ENCODE measurements at regions not wholly inside any gene's neighbourhood (a gene's known extent, or its start where the extent isn't known, plus 50 kb on each side); places are given as distances from the start of the nearest gene placed in this dataset.

- TF ChIP-seq SPI1 (IDR thresholded peaks at IDR 0.05; ENCODE audit: borderline replicate concordance, low read depth): no peak
- no peak for TF ChIP-seq POLR2AphosphoS5 (IDR thresholded peaks at IDR 0.05; ENCODE audit: low read depth)
- no peak for TF ChIP-seq REST (IDR thresholded peaks at IDR 0.05; ENCODE audit: insufficient replicate concordance, low read depth)
- no peak for TF ChIP-seq GABPA (IDR thresholded peaks at IDR 0.05; ENCODE audit: low read depth)
- TF ChIP-seq CTCF (IDR thresholded peaks at IDR 0.05; ENCODE audit: insufficient read depth, low read length): no peak
These were observed 69.5 kb upstream of the SLC24A4 start for GRCh38 chr14:92253381-92253894.

GRCh38 chr14:92254786-92255185 lies 68.2 kb upstream of the SLC24A4 start:
- DNase-seq (ENCODE audit: low read depth in 1 of 2, low spot score in 1 of 2): no peak
- Histone ChIP-seq H3K27me3 (ENCODE audit: insufficient read depth, poor library complexity, severe bottlenecking) (peaks cover 25% of the 10 kb centered on the region), H3K27ac (replicated peaks) (no peak overlapping the region), H3K4me3 (replicated peaks; ENCODE audit: insufficient read depth, low read length) (no peak overlapping the region)
- TF ChIP-seq GABPA (IDR thresholded peaks at IDR 0.05; ENCODE audit: low read depth) (no peak), POLR2AphosphoS5 (IDR thresholded peaks at IDR 0.05; ENCODE audit: low read depth) (no peak), REST (IDR thresholded peaks at IDR 0.05; ENCODE audit: insufficient replicate concordance, low read depth) (no peak), SPI1 (IDR thresholded peaks at IDR 0.05; ENCODE audit: borderline replicate concordance, low read depth) (no peak), CTCF (IDR thresholded peaks at IDR 0.05; ENCODE audit: insufficient read depth, low read length) (no peak)

More at GRCh38 chr14:92253381-92253894, 69.5 kb upstream of the SLC24A4 start:
- no peak for DNase-seq (ENCODE audit: low read depth in 1 of 2, low spot score in 1 of 2)
- Histone ChIP-seq H3K4me3 (replicated peaks; ENCODE audit: insufficient read depth, low read length) (no peak overlapping the region), H3K27me3 (ENCODE audit: insufficient read depth, poor library complexity, severe bottlenecking) (peaks cover 25% of the 10 kb centered on the region), H3K27ac (replicated peaks) (no peak overlapping the region)

- H3K4me3 ChIP-seq (replicated peaks; ENCODE audit: insufficient read depth, low read length): no peak overlapping the region
- peaks cover 15% of the 10 kb centered on the region for H3K27me3 ChIP-seq (ENCODE audit: insufficient read depth, poor library complexity, severe bottlenecking)
These were observed 64.0 kb upstream of the SLC24A4 start for GRCh38 chr14:92258934-92259333.

More at GRCh38 chr14:92258934-92259333, 64.0 kb upstream of the SLC24A4 start:
- DNase-seq (ENCODE audit: low read depth in 1 of 2, low spot score in 1 of 2): no peak
- TF ChIP-seq REST (IDR thresholded peaks at IDR 0.05; ENCODE audit: insufficient replicate concordance, low read depth): no peak
- TF ChIP-seq SPI1 (IDR thresholded peaks at IDR 0.05; ENCODE audit: borderline replicate concordance, low read depth): no peak
- H3K27ac ChIP-seq (replicated peaks): no peak overlapping the region

Measured in HL-60 (cell line).